HEK293T (cell line): ENCODE measurements at regions not wholly inside any gene's neighbourhood (a gene's known extent, or its start where the extent isn't known, plus 50 kb on each side); places are given as distances from the start of the nearest gene placed in this dataset.
"Not testable (repeated sequence)": the region's sequence is repeated elsewhere in the genome, so short reads cannot be mapped to it uniquely, and the experiment has no call there.

Experiments used
- CTCF ChIA-PET: fragments of 350-600 bp; formaldehyde crosslinking; extraction: SDS; loops from one replicate; lab custom pipeline; 2021; ENCODE audit warnings: antibody characterized with exemption, inconsistent platforms; lab: Yijun Ruan, JAX
- POLR2A ChIA-PET: fragments of 350-600 bp; formaldehyde crosslinking; extraction: SDS; loops from one replicate; lab custom pipeline; 2020; ENCODE audit warnings: antibody characterized with exemption, inconsistent platforms; lab: Yijun Ruan, JAX
- DNase-seq: peaks from one replicate; pipeline ENCODE4 v3.0.0; 2012; ENCODE audit warnings: mixed read lengths; ENCODE audit errors: extremely low spot score
- ARNT ChIP-seq: fragments of 450-650 bp; IDR thresholded peaks from 2 replicates; pipeline ENCODE4 v1.6.1; 2017; ENCODE audit warnings: mild to moderate bottlenecking
- BHLHE40 ChIP-seq: fragments of 450-650 bp; IDR thresholded peaks from 2 replicates; pipeline ENCODE4 v1.6.1; 2016; ENCODE audit warnings: mild to moderate bottlenecking, moderate library complexity, borderline replicate concordance
- CTBP1 ChIP-seq: fragments of 450-650 bp; IDR thresholded peaks from 2 replicates; pipeline ENCODE4 v1.6.1; 2016; ENCODE audit warnings: borderline replicate concordance
- ELF4 ChIP-seq: fragments of 450-650 bp; IDR thresholded peaks from 2 replicates; pipeline ENCODE4 v1.6.1; 2017; ENCODE audit warnings: antibody characterized with exemption
- FOXA1 ChIP-seq: fragments of 450-650 bp; IDR thresholded peaks from 2 replicates; pipeline ENCODE4 v1.6.1; 2016; ENCODE audit warnings: mild to moderate bottlenecking
- FOXK2 ChIP-seq: fragments of 450-650 bp; IDR thresholded peaks from 2 replicates; pipeline ENCODE4 v1.6.1; 2016; ENCODE audit warnings: mild to moderate bottlenecking
- FOXM1 ChIP-seq: fragments of 450-650 bp; IDR thresholded peaks from 2 replicates; pipeline ENCODE4 v1.6.1; 2017; ENCODE audit warnings: mild to moderate bottlenecking, borderline replicate concordance
- HDGF ChIP-seq: fragments of 450-650 bp; IDR thresholded peaks from 2 replicates; pipeline ENCODE4 v1.6.1; 2017; ENCODE audit warnings: antibody characterized with exemption, borderline replicate concordance
- L3MBTL2 ChIP-seq: fragments of 450-650 bp; conservative IDR thresholded peaks from 2 replicates; pipeline ENCODE4 v1.6.1; 2016; ENCODE audit warnings: mild to moderate bottlenecking
- LEF1 ChIP-seq: fragments of 450-650 bp; IDR thresholded peaks from 2 replicates; pipeline ENCODE4 v1.6.1; 2017; ENCODE audit warnings: mild to moderate bottlenecking, borderline replicate concordance
- NFRKB ChIP-seq: fragments of 450-650 bp; IDR thresholded peaks from 2 replicates; pipeline ENCODE4 v1.6.1; 2016; ENCODE audit warnings: mild to moderate bottlenecking, moderate library complexity
- PKNOX1 ChIP-seq: fragments of 450-650 bp; IDR thresholded peaks from 2 replicates; pipeline ENCODE4 v1.6.1; 2016
- SP1 ChIP-seq: fragments of 450-650 bp; IDR thresholded peaks from 2 replicates; pipeline ENCODE4 v1.6.1; 2017
- SUZ12 ChIP-seq: fragments of 450-650 bp; IDR thresholded peaks from 2 replicates; pipeline ENCODE4 v1.6.1; 2016; ENCODE audit warnings: mild to moderate bottlenecking
- TARDBP ChIP-seq: fragments of 450-650 bp; IDR thresholded peaks from 2 replicates; pipeline ENCODE4 v1.6.1; 2016
- ZNF384 ChIP-seq: fragments of 450-650 bp; IDR thresholded peaks from 2 replicates; pipeline ENCODE4 v1.6.1; 2016

DNA sequence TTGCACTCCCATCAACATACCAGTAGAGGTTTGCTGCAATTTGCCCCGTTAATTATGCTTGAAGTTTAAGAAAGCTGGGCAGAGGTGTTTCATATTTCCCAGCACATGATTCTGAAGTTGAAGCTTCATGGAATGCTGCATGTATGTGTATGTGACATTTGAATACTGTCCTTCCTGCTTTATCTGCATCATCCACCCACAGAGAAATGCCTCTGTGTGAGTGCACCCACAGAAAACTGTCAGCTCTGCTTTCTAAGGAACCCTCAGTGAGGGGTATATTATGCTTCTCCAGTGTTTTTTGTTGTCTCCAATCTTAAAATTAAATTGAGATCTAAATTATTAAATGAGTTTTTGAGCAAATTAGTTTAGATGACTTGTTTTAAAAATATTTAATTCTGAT is 358.1 kb upstream of the PIK3R1 start:
- POLR2A ChIA-PET = no interaction called here
- TF ChIP-seq BHLHE40 (no peak), FOXM1 (no peak), ELF4 (no peak), L3MBTL2 (no peak), LEF1 (no peak), NFRKB (no peak), ARNT (no peak)
- no peak for DNase-seq
- CTCF ChIA-PET = no interaction called here

DNA sequence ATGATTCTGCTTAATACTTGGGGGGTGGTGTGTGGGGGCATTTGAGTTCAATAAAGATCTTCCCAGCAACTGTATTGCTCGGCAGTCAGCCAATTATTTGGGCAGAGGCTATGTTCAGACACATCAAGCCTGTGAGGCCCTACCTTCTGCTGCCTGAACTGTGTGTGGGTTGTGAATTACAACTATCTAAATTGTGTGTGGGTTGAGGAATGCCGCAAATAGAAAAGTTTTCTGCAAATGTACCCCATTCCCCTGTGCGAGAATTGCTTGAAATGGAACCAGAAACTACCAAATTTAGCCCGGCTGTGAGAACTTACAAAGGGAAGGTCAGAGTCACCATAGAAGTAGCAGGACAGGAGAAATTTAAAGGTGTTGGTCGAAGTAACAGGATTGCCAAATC is 360.0 kb upstream of the PIK3R1 start:
- CTCF ChIA-PET = no interaction called here
- POLR2A ChIA-PET = no interaction called here
- no peak for DNase-seq
- no peak for TF ChIP-seq FOXM1
- TF ChIP-seq ELF4 = no peak
- no peak for TF ChIP-seq FOXA1
- no peak for TF ChIP-seq ZNF384
- no peak for TF ChIP-seq BHLHE40
- TF ChIP-seq NFRKB = no peak
- no peak for TF ChIP-seq TARDBP
- TF ChIP-seq LEF1 = no peak
- no peak for TF ChIP-seq SUZ12
- TF ChIP-seq L3MBTL2 = no peak
- TF ChIP-seq FOXK2 = no peak
- TF ChIP-seq SP1 = no peak
- TF ChIP-seq PKNOX1 = no peak
- TF ChIP-seq ARNT = no peak
- no peak for TF ChIP-seq CTBP1
- no peak for TF ChIP-seq HDGF

DNA sequence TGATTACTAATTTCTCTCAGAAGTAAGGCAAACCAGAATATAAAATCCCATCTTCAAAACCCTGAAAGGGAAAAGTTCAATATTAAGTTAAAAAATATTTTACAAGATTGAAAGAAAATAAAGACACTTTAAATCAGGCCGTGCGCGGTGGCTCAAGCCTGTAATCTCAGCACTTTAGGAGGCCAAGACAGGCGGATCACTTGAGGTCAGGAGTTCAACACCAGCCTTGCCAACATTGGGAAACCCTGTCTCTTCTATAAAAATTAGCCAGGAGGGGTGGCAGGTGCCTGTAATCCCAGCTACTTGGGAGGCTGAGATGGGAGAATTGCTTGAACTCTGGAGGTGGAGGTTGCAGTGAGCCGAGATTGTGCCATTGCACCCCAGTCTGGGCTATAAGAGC is 364.6 kb upstream of the PIK3R1 start:
- CTCF ChIA-PET, POLR2A ChIA-PET, DNase-seq: not testable (repeated sequence)

GRCh38 chr5:67844924-67845323 is 370.6 kb upstream of the PIK3R1 start:
- no peak for DNase-seq
- CTCF ChIA-PET = interaction anchor here (0.5 kb wide), 1 partner anchor 7 kb away, joined by 4 read pairs; no protein-coding TSS in a partner anchor
- TF ChIP-seq PKNOX1 (no peak), ZNF384 (no peak), BHLHE40 (no peak), SP1 (no peak), TARDBP (no peak), HDGF (no peak), CTBP1 (no peak), FOXK2 (no peak), L3MBTL2 (no peak), NFRKB (no peak), FOXM1 (no peak)
- POLR2A ChIA-PET = no interaction called here

DNA sequence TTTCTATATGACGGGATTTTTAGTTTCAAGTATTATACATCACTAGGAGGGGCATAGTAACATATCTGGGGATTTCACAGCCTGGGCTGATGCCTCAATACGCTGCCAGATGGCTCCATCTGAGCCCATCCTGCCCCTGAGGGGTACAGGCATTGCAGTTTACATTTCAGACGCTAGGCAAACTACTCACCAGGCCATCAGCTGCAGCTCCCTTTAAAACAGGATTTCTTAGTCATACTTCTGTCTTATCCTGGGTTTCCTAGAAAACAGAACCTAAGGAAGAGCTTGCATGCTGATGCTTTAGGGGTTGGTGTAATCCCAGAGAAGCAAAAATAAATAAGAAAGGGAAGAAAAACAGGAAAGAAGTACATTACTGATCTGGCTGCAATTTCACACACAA is 372.8 kb upstream of the PIK3R1 start:
- TF ChIP-seq ELF4 (no peak), L3MBTL2 (no peak), FOXA1 (no peak), SP1 (no peak), SUZ12 (no peak), ZNF384 (no peak), LEF1 (no peak), ARNT (no peak), CTBP1 (no peak), FOXK2 (no peak), HDGF (no peak), NFRKB (no peak), BHLHE40 (no peak), PKNOX1 (no peak), TARDBP (no peak), FOXM1 (no peak)
- ChIA-PET POLR2A (no interaction called here), CTCF (interaction anchor here (0.5 kb wide), 1 partner anchor 1100 kb away, joined by 3 read pairs; no protein-coding TSS in a partner anchor)
- DNase-seq = no peak

DNA sequence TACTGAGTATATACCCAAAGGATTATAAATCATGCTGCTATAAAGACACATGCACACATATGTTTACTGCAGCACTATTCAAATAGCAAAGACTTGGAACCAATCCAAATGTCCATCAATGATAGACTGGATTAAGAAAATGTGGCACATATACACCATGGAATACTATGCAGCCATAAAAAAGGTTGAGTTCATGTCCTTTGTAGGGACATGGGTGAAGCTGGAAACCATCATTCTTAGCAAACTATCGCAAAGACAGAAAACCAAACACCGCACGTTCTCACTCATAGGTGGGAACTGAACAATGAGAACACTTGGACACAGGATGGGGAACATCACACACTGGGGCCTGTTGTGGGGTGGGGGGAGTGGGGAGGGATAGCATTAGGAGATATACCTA is 378.3 kb upstream of the PIK3R1 start:
- CTCF ChIA-PET, POLR2A ChIA-PET, DNase-seq: not testable (repeated sequence)

DNA sequence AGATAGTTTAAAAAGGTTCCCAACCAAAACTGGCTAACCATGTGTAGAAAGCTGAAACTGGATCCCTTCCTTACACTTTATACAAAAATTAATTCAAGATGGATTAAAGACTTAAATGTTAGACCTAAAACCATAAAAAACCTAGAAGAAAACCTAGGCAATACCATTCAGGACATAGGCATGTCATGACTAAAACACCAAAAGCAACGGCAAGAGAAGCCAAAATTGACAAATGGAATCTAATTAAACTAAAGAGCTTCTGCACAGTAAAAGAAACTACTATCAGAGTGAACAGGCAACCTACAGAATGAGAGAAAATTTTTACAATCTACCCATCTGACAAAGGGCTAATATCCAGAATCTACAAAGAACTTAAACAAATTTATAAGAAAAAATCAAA is 379.1 kb upstream of the PIK3R1 start:
- DNase-seq, POLR2A ChIA-PET, CTCF ChIA-PET: not testable (repeated sequence)

DNA sequence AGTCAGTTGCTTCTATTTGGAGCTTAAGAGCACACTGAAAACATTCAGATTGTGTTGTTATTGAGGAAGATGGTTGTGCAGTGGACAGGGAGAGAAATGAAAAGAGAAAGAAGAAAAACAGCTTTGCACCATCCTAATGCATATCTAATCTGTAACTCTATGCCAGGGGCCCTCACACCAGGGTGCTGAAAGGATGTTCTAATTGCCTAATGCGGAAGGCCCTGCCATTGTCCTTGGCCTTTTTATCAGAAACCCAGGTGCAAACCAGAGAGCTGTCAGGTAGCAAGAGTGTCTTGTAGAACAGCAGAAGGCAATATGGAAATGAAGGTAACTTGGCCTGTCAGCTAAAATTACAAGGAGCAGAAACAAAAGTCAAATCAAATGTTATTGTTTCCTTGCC is 384.5 kb upstream of the PIK3R1 start:
- CTCF ChIA-PET = no interaction called here
- TF ChIP-seq TARDBP (no peak), ZNF384 (no peak), FOXA1 (no peak), NFRKB (no peak), ARNT (no peak), L3MBTL2 (no peak)
- no peak for DNase-seq
- POLR2A ChIA-PET = no interaction called here
